ENCODE measurements at regions not wholly inside any gene's neighbourhood (a gene's known extent, or its start where the extent isn't known, plus 50 kb on each side); places are given as distances from the start of the nearest gene placed in this dataset.

GRCh38 chr5:96143450-96143849 lies 181.8 kb upstream of the ELL2 start:
- TF ChIP-seq POLR2A (IDR thresholded peaks at IDR 0.05) (no peak), CTCF (IDR thresholded peaks at IDR 0.05) (no peak)
- 90 to 92% methylated on average over 2 of the region's 2 CpGs for WGBS, 2 donors
- H3K36me3 ChIP-seq (ENCODE audit: low read depth, missing control alignments) = no peaks in the 10 kb centered on the region
- H3K4me1 ChIP-seq = no peaks in the 10 kb centered on the region
- intact Hi-C loops (cut with DNase I; ENCODE audit: low total_unique reads) = no loop called here
- no peak overlapping the region for H3K4me3 ChIP-seq
- H3K27ac ChIP-seq = no peak overlapping the region
- no peaks in the 10 kb centered on the region for H3K9me3 ChIP-seq
- H3K27me3 ChIP-seq = no peaks in the 10 kb centered on the region
- no peak for DNase-seq

- H3K4me1 ChIP-seq = no peaks in the 10 kb centered on the region
- no peaks in the 10 kb centered on the region for H3K36me3 ChIP-seq (ENCODE audit: low read depth, missing control alignments)
- no peak for TF ChIP-seq CTCF (IDR thresholded peaks at IDR 0.05)
- TF ChIP-seq POLR2A (IDR thresholded peaks at IDR 0.05) = no peak
- no peaks in the 10 kb centered on the region for H3K27me3 ChIP-seq
- H3K4me3 ChIP-seq = no peak overlapping the region
- H3K9me3 ChIP-seq = no peaks in the 10 kb centered on the region
- no peak overlapping the region for H3K27ac ChIP-seq
- no peak for DNase-seq
- 68 to 73% methylated on average over 3 of the region's 3 CpGs for WGBS, 2 donors
- intact Hi-C loops (cut with DNase I; ENCODE audit: low total_unique reads) = no loop called here
Observed at GRCh38 chr5:96142786-96143434, 181.3 kb upstream of the ELL2 start.

- 93 to 94% methylated on average over 5 of the region's 5 CpGs for WGBS, 2 donors
- Histone ChIP-seq H3K36me3 (ENCODE audit: low read depth, missing control alignments) (no peaks in the 10 kb centered on the region), H3K4me3 (no peak overlapping the region), H3K4me1 (no peaks in the 10 kb centered on the region), H3K9me3 (no peaks in the 10 kb centered on the region), H3K27me3 (no peaks in the 10 kb centered on the region), H3K27ac (no peak overlapping the region)
- intact Hi-C loops (cut with DNase I; ENCODE audit: low total_unique reads) = no loop called here
- no peak for DNase-seq
- no peak for TF ChIP-seq POLR2A (IDR thresholded peaks at IDR 0.05)
- TF ChIP-seq CTCF (IDR thresholded peaks at IDR 0.05) = no peak
Observed at GRCh38 chr5:96142184-96142781, 180.6 kb upstream of the ELL2 start.

GRCh38 chr5:96141749-96142148 lies 180.1 kb upstream of the ELL2 start:
- no peak overlapping the region for H3K27ac ChIP-seq
- WGBS, 2 donors = 67 to 75% methylated on average over 4 of the region's 4 CpGs
- no peaks in the 10 kb centered on the region for H3K4me1 ChIP-seq
- no peak for TF ChIP-seq CTCF (IDR thresholded peaks at IDR 0.05)
- TF ChIP-seq POLR2A (IDR thresholded peaks at IDR 0.05) = no peak
- H3K36me3 ChIP-seq (ENCODE audit: low read depth, missing control alignments) = no peaks in the 10 kb centered on the region
- H3K27me3 ChIP-seq = no peaks in the 10 kb centered on the region
- intact Hi-C loops (cut with DNase I; ENCODE audit: low total_unique reads) = no loop called here
- no peak for DNase-seq
- no peaks in the 10 kb centered on the region for H3K9me3 ChIP-seq
- H3K4me3 ChIP-seq = no peak overlapping the region

- Histone ChIP-seq H3K9me3 (no peaks in the 10 kb centered on the region), H3K4me3 (no peak overlapping the region), H3K4me1 (no peaks in the 10 kb centered on the region), H3K27me3 (no peaks in the 10 kb centered on the region), H3K27ac (no peak overlapping the region), H3K36me3 (ENCODE audit: low read depth, missing control alignments) (no peaks in the 10 kb centered on the region)
- TF ChIP-seq CTCF (IDR thresholded peaks at IDR 0.05) (no peak), POLR2A (IDR thresholded peaks at IDR 0.05) (no peak)
- intact Hi-C loops (cut with DNase I; ENCODE audit: low total_unique reads) = no loop called here
- no peak for DNase-seq
- 81 to 84% methylated on average over 2 of the region's 2 CpGs for WGBS, 2 donors
Observed at GRCh38 chr5:96140496-96140895, 178.8 kb upstream of the ELL2 start.
